Fibroblast of the conjunctiva (primary cell): ENCODE measurements at regions not wholly inside any gene's neighbourhood (a gene's known extent, or its start where the extent isn't known, plus 50 kb on each side); places are given as distances from the start of the nearest gene placed in this dataset.
"Not testable (repeated sequence)": the region's sequence is repeated elsewhere in the genome, so short reads cannot be mapped to it uniquely, and the experiment has no call there.

ENCODE experiments used
- DNase-seq: peaks from one replicate; pipeline ENCODE4 v3.0.0-alpha.2; 2010; ENCODE audit warnings: low read depth

- no peak for DNase-seq
These were observed 269.5 kb upstream of the FOXF1 start for GRCh38 chr16:86240716-86241363.

- DNase-seq: no peak
These were observed 268.6 kb upstream of the FOXF1 start for GRCh38 chr16:86241681-86242080.

DNA sequence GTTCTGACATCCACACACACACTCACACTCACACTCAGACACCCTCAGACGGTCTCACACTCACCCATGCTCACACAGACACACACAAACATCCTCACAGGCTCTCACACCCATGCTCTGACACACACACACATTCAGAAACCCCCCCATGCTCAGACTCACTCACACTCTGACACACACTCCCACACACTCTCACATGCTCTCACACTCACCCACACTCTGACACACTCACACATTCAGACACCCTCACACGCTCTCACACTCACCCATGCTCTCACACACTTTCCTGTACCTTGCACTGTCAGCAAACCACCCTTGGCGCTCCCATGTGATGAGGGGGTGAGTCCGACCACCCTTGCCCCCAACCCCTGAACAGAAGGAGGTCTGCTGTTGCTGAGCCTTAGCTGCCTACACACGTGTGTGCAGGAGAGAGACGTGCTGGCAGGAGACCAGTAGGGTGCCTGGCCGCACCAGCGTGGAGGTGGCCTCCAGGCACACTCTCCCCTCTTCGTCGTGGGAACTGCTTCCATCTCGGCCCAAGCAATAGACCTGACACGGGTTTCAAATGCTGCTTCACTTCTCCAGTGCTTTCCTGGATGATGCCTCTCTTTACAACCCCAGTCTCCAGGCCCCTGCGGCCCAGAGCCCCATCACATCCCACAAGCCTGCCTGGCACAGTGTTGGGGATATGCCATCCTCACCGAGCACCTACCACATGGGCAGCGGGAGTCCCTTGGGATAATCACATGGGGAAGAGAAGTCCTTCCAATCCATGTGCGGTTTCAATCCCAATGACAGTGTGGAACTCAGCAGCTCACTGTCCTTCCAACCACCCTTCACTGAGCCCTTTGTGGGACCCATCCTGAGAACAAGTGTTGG is 267.8 kb upstream of the FOXF1 start:
- no peak for DNase-seq

DNA sequence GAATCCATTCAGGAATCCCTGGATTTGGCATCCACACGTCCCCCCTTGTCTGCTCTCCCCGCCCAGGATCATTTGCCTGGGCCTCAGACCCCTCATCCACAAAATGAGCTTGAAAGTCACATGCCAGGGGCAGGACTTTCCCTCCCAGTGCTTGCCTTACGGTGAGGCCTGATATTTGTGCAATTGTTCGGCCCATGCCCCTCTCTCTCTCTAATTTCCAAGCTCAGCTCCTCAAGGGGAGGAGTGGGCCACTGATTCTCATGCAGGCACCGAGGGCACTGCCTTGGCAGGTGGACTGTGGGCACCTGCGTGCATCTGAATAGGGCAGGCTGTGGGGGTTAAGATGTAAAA is 267.2 kb upstream of the FOXF1 start:
- DNase-seq: no peak

DNA sequence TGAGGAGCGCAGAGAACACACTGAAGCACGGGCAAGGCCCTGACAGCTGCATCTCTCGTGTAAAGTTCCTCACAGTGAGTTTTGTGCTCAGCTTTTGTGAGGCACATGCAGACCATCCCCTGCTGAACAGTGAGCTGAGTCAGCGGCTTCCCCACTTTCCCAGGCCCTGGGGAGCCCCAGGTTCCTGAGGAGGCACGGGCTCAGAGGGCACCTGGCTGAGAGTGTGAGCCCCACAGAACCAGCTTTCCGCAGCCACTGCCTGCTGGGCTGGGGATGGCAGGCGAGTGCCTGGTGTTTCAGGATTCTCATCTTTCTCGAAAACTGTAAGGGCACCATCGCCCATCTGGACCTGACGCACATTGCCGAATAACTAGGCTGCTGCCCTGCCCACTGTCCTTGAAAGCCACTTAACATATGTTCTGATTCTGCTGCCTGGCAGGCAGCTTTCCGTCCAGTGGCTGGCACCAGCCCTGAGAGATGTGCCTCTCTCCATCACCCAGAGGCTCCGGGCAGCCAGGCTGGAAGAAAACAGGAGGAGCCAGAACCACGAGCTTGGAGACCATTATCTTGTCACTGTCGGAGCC is 266.7 kb upstream of the FOXF1 start:
- DNase-seq: no peak

DNA sequence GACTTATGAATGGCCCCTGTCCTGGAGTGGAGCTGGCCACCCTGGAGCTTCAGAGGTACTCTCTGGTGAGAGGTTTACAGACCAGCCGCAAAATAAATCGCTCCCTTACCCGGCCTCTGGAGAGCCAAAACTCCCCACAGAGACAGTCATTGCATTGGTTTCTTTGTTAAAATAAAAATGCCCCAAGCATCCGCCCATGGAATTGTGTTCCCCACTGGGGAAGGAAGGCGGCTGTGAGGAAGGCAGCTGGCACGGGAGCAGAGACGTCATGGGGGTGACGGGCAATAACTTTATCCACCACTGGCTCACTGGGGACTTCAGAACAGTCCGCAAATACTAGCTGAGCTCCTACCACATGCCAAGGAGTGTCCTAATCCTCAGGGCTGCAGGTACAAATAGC is 266.2 kb upstream of the FOXF1 start:
- DNase-seq: no peak

- no peak for DNase-seq
These were observed 265.4 kb upstream of the FOXF1 start for GRCh38 chr16:86244936-86245335.

DNA sequence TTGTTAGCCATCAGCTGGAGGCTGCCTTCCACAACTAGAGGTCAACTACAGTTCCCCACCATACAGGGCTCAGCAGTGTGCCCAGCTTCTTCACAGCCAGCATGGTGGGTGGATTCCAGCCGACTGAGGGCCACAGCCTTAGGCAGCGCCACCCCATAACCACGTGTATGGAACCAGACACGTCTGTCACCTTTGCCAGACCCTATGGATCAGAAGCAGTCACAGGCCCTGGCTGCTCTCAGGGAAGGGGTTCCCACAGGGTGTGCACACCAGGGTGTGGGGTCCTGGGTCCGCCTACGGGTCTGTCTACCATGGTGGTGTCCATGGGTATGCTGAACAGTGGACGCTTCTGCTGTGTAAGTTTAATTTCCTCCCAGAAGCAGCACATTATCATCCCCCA is 265.0 kb upstream of the FOXF1 start:
- no peak for DNase-seq

- DNase-seq: no peak
These were observed 264.4 kb upstream of the FOXF1 start for GRCh38 chr16:86245895-86246294.

GRCh38 chr16:86248310-86248905 is 261.9 kb upstream of the FOXF1 start:
- no peak for DNase-seq

DNA sequence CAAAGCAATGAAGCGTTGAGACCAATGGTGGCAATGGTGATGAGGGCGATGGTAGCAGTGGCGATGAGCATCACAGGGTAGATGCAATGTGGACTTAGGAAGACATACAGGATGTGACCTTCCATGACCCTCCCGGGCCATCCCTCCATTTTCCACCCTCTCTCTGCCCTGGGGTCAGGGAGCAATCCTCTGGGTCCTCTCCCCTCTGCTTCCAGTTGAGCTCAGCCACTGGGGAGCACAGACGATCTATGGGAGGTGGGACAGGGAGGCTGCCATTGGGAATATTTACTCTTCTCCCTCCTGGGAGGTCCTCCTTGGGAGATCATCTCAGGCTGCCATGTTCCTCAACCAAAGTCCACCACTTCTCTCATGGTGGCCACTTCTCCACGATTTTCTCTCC is 260.7 kb upstream of the FOXF1 start:
- no peak for DNase-seq

GRCh38 chr16:86251682-86252081 is 258.6 kb upstream of the FOXF1 start:
- no peak for DNase-seq

- peak; percentile 14 for DNase-seq
These were observed 257.7 kb upstream of the FOXF1 start for GRCh38 chr16:86252596-86252995.

- DNase-seq: no peak
These were observed 254.4 kb upstream of the FOXF1 start for GRCh38 chr16:86255966-86256365.

- DNase-seq: no peak
These were observed 253.3 kb upstream of the FOXF1 start for GRCh38 chr16:86256995-86257394.

GRCh38 chr16:86257546-86257945 is 252.8 kb upstream of the FOXF1 start:
- DNase-seq: no peak

GRCh38 chr16:86258713-86259112 is 251.6 kb upstream of the FOXF1 start:
- no peak for DNase-seq

DNA sequence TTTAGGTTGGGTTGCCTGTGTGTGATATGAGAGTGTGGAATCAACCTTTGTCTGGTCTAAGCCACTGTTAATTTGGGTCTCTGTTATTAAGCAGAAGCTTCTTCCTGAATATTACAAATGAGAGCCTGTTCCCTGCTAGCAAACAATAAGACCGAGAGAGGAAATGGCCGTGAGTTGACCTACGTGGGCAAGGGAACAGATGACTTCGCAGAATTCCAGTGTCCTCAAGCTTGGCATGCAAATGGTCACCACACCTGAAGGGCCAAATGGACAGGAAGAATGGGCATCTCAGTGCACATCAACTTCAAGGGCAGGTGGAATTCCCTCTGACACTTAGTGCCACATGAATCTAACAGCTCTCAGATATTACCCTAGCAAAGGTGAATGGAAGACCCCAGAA is 250.8 kb upstream of the FOXF1 start:
- no peak for DNase-seq

- DNase-seq: no peak
These were observed 248.9 kb upstream of the FOXF1 start for GRCh38 chr16:86261379-86261778.

- DNase-seq: not testable (repeated sequence)
These were observed 242.7 kb upstream of the FOXF1 start for GRCh38 chr16:86267657-86268056.

- DNase-seq: no peak
These were observed 239.6 kb upstream of the FOXF1 start for GRCh38 chr16:86270696-86271095.

DNA sequence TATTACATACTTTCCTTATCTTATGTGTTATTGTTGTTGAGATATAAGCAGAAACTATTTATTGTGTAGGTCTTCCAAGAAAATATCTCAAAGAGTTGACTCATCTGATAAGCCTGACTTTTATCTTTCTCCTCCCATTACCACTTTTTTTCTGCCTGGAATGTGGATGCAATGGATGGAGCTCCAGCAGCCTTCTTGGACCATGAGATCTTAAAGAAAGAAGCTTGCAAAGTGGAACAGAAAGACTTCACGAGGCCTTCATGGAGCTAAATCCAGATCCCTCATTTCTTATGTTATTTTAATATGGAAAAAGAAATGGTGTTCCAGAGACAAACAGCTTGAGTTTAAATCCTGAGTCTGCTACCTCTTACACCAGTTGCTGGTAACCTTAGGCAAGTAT is 237.6 kb upstream of the FOXF1 start:
- DNase-seq: no peak

DNA sequence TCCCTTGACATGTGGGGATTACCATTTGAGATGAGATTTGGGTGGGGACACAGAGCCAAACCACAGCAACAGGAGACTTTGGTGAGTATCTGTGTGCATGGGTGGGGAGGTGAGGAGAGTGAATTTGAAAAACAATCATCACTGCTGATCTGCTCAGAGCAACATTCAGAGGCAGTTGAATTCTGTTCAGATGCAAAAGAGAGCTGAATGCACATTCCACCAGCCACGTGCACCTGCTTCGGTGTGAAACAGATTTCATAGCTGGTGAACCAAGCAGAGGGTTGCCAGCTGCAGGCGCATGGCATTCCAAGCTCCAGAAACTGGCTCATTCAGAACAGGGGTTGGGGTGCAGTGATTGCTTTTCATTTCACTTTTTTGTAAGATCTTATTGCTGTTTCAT is 233.1 kb upstream of the FOXF1 start:
- DNase-seq: no peak
